H1 (cell line): ENCODE measurements at regions not wholly inside any gene's neighbourhood (a gene's known extent, or its start where the extent isn't known, plus 50 kb on each side); places are given as distances from the start of the nearest gene placed in this dataset.

Experiments used
- CTCF ChIA-PET: fragments of 300-600 bp; sonication (Branson Sonifier 250); formaldehyde crosslinking; loops from one replicate; lab custom pipeline; 2021; ENCODE audit not compliant: partially characterized antibody; lab: Charles Lee
- POLR2A ChIA-PET: fragments of 300-600 bp; sonication (Branson Sonifier 250); formaldehyde crosslinking; loops from one replicate; lab custom pipeline; 2021; ENCODE audit warnings: inconsistent platforms; ENCODE audit not compliant: partially characterized antibody; lab: Charles Lee
- DNase-seq, 2 experiments: peaks; one replicate each; pipeline versions ENCODE4 v3.0.0 to v3.0.0-alpha.2; 2010 to 2022; ENCODE audit warnings: low spot score in 2 of 2, low read depth in 1 of 2, mixed read lengths in 1 of 2
- FAIRE-seq: peaks from 2 replicates; lab custom pipeline; 2011; peaks lifted over from hg19 to GRCh38; lab: Jason Lieb, UNC
- H2AFZ ChIP-seq: 2 replicates; pipeline ENCODE4 v1.8.1; 2012; ENCODE audit warnings: low read length, inconsistent platforms
- H2AK5ac ChIP-seq: 2 replicates; pipeline ENCODE4 v1.6.1; 2013; ENCODE audit warnings: low read depth, low read length
- H2BK120ac ChIP-seq: replicated peaks from 2 replicates; pipeline ENCODE3; 2013; ENCODE audit warnings: low read depth, low read length, inconsistent platforms
- H2BK12ac ChIP-seq: 2 replicates; pipeline ENCODE4 v1.6.1; 2013; ENCODE audit warnings: low read depth, low read length
- H2BK15ac ChIP-seq: 2 replicates; pipeline ENCODE4 v1.6.1; 2013; ENCODE audit warnings: low read length
- H2BK20ac ChIP-seq: 2 replicates; pipeline ENCODE4 v1.6.1; 2013; ENCODE audit warnings: low read length
- H2BK5ac ChIP-seq: 2 replicates; pipeline ENCODE4 v1.6.1; 2013; ENCODE audit warnings: low read depth, low read length
- H3K14ac ChIP-seq: 2 replicates; pipeline ENCODE4 v1.6.1; 2013; ENCODE audit warnings: inconsistent platforms; ENCODE audit not compliant: insufficient read length
- H3K18ac ChIP-seq: 2 replicates; pipeline ENCODE4 v1.6.1; 2013; ENCODE audit warnings: low read length; ENCODE audit errors: extremely low read depth
- H3K23ac ChIP-seq: 2 replicates; pipeline ENCODE4 v1.6.1; 2013; ENCODE audit warnings: inconsistent platforms; ENCODE audit not compliant: insufficient read length
- H3K23me2 ChIP-seq: 2 replicates; pipeline ENCODE4 v1.6.1; 2013; ENCODE audit warnings: low read depth, low read length
- H3K27ac ChIP-seq: 2 replicates; pipeline ENCODE4 v1.6.1; 2011; ENCODE audit warnings: low read depth, low read length, inconsistent platforms
- H3K27me3 ChIP-seq, 4 experiments: replicated peaks in 1 of 4; 1 replicate in 1 of 4; 2 replicates in 3 of 4; pipeline versions ENCODE4 v1.6.1 to v1.8.1; 2011 to 2013; ENCODE audit warnings: low read length in 3 of 4, mild to moderate bottlenecking in 3 of 4, inconsistent platforms in 2 of 4, mixed read lengths in 2 of 4, moderate library complexity in 1 of 4; ENCODE audit not compliant: control insufficient read depth in 3 of 4, insufficient read depth in 3 of 4; ENCODE audit errors: extremely low read depth in 1 of 4
- H3K36me3 ChIP-seq, 4 experiments: 2 replicates each; pipeline versions ENCODE4 v1.6.1 to v1.8.1; 2011 to 2013; ENCODE audit warnings: mild to moderate bottlenecking in 4 of 4, low read length in 3 of 4, moderate library complexity in 2 of 4, control low read depth in 1 of 4, inconsistent platforms in 1 of 4; ENCODE audit not compliant: insufficient read depth in 4 of 4, control insufficient read depth in 2 of 4
- H3K4ac ChIP-seq: replicated peaks from 2 replicates; pipeline ENCODE3; 2013; ENCODE audit warnings: low read length, low read depth, mixed read lengths, inconsistent platforms; ENCODE audit not compliant: insufficient read length
- H3K4me1 ChIP-seq, 4 experiments: replicated peaks in 1 of 4; 1 replicate in 1 of 4; 2 replicates in 3 of 4; pipeline versions ENCODE4 v1.6.1 to v1.8.1; 2011 to 2013; ENCODE audit warnings: low read length in 3 of 4, inconsistent platforms in 2 of 4, mixed read lengths in 1 of 4; ENCODE audit not compliant: insufficient read depth in 4 of 4, control insufficient read depth in 3 of 4
- H3K4me2 ChIP-seq, 2 experiments: 2 replicates each; pipeline versions ENCODE4 v1.6.1 to v1.8.1; 2011 to 2013; ENCODE audit warnings: low read depth in 2 of 2, low read length in 2 of 2, control low read depth in 1 of 2, inconsistent platforms in 1 of 2, mild to moderate bottlenecking in 1 of 2; ENCODE audit not compliant: insufficient read depth in 1 of 2
- H3K4me3 ChIP-seq, 4 experiments: fragments of 200-600, 300-600 bp in 1 of 4; sonication (generic), shearing (Covaris generic), sonication (Bioruptor Twin) in 1 of 4; 2 replicates each; pipeline versions ENCODE4 v1.5.1 to v1.8.1; 2011 to 2016; ENCODE audit warnings: low read length in 4 of 4, low read depth in 3 of 4, control low read depth in 2 of 4, inconsistent platforms in 2 of 4, mild to moderate bottlenecking in 2 of 4, mixed read lengths in 1 of 4, moderate library complexity in 1 of 4; ENCODE audit not compliant: insufficient read depth in 2 of 4; ENCODE audit errors: extremely low read depth in 1 of 4
- H3K56ac ChIP-seq: replicated peaks from 2 replicates; pipeline ENCODE3; 2013; ENCODE audit warnings: low read depth, mild to moderate bottlenecking, mixed read lengths, low read length, inconsistent platforms; ENCODE audit not compliant: insufficient read length
- H3K79me1 ChIP-seq: 2 replicates; pipeline ENCODE4 v1.6.1; 2013; ENCODE audit warnings: low read depth, low read length, control low read depth
- H3K79me2 ChIP-seq, 2 experiments: 2 replicates each; pipeline versions ENCODE4 v1.6.1 to v1.8.1; 2012 to 2013; ENCODE audit warnings: low read length in 2 of 2, mild to moderate bottlenecking in 2 of 2, inconsistent platforms in 1 of 2; ENCODE audit not compliant: insufficient read depth in 2 of 2, control insufficient read depth in 1 of 2
- H3K9ac ChIP-seq, 4 experiments: replicated peaks in 1 of 4; 1 replicate in 1 of 4; 2 replicates in 3 of 4; pipeline versions ENCODE4 v1.6.1 to v1.8.1; 2011 to 2013; ENCODE audit warnings: low read depth in 3 of 4, low read length in 3 of 4, control low read depth in 2 of 4, mild to moderate bottlenecking in 2 of 4, moderate library complexity in 2 of 4, inconsistent platforms in 1 of 4; ENCODE audit errors: extremely low read depth in 1 of 4
- H3K9me3 ChIP-seq, 2 experiments: 2 replicates each; pipeline versions ENCODE4 v1.6.1 to v1.8.1; 2012 to 2013; ENCODE audit warnings: mild to moderate bottlenecking in 2 of 2, moderate library complexity in 2 of 2, control low read depth in 1 of 2, inconsistent platforms in 1 of 2, low read depth in 1 of 2, low read length in 1 of 2, mixed read lengths in 1 of 2; ENCODE audit not compliant: insufficient read depth in 2 of 2
- H4K20me1 ChIP-seq, 2 experiments: replicated peaks in 1 of 2; 2 replicates each; pipeline versions ENCODE3 to v1.8.1; 2011 to 2013; ENCODE audit warnings: inconsistent platforms in 2 of 2, low read length in 2 of 2, mild to moderate bottlenecking in 1 of 2; ENCODE audit not compliant: insufficient read depth in 2 of 2, control insufficient read depth in 1 of 2
- H4K5ac ChIP-seq: 2 replicates; pipeline ENCODE4 v1.6.1; 2013; ENCODE audit warnings: low read length, low read depth, mixed read lengths, inconsistent platforms; ENCODE audit not compliant: insufficient read length
- H4K8ac ChIP-seq: 2 replicates; pipeline ENCODE4 v1.8.0; 2013; ENCODE audit warnings: mild to moderate bottlenecking, moderate library complexity, low read length, inconsistent platforms; ENCODE audit not compliant: insufficient read depth; ENCODE audit errors: extremely low read depth
- H4K91ac ChIP-seq: replicated peaks from 2 replicates; pipeline ENCODE3; 2013; ENCODE audit warnings: low read length, mixed read lengths, inconsistent platforms; ENCODE audit not compliant: insufficient read length
- PHF8 ChIP-seq: fragments of 200-600 bp; sonication (generic); conservative IDR thresholded peaks from 2 replicates; pipeline ENCODE4 v1.7.1; 2012; ENCODE audit warnings: low read depth, mild to moderate bottlenecking, inconsistent platforms, low read length, moderate library complexity
- WGBS, 2 experiments: shearing (Covaris generic) in 1 of 2; methylation state at CpG; one replicate each; pipeline versions ENCODE4 v1.1.6 to v1.1.7; 2013 to 2015; ENCODE audit warnings: low lambda C conversion rate in 2 of 2, mixed read lengths in 2 of 2, inconsistent platforms in 1 of 2, low coverage in 1 of 2, missing lambda C conversion rate in 1 of 2; ENCODE audit not compliant: insufficient replicate concordance in 2 of 2, insufficient coverage in 1 of 2, insufficient read length in 1 of 2; ENCODE audit errors: extremely low coverage in 1 of 2, missing lambda C conversion rate in 1 of 2; 5-methylcytosine and 5-hydroxymethylcytosine counted together

GRCh38 chr2:118241128-118241527 is 152.9 kb downstream of the INSIG2 start:
- no peaks in the 10 kb centered on the region; a peak in 1 of 7 replicates for H3K27me3 ChIP-seq
- H4K20me1 ChIP-seq: no peaks in the 10 kb centered on the region
- no peak overlapping the region for H2BK15ac ChIP-seq
- no peak overlapping the region for H3K4me2 ChIP-seq
- H2AFZ ChIP-seq: no peak overlapping the region
- H4K8ac ChIP-seq: no peak overlapping the region
- POLR2A ChIA-PET: no interaction called here
- H3K14ac ChIP-seq: no peak overlapping the region
- no peaks in the 10 kb centered on the region for H3K23me2 ChIP-seq
- H2BK20ac ChIP-seq: no peak overlapping the region
- TF ChIP-seq PHF8: no peak
- H3K36me3 ChIP-seq: no peaks in the 10 kb centered on the region
- no peak overlapping the region for H3K27ac ChIP-seq
- DNase-seq (peak in 1 of 2 experiments; percentile 17), FAIRE-seq (no peak)
- no peak overlapping the region for H3K9ac ChIP-seq
- no peak overlapping the region for H4K91ac ChIP-seq
- no peak overlapping the region for H2BK5ac ChIP-seq
- no peak overlapping the region for H3K4ac ChIP-seq
- no peak overlapping the region for H3K18ac ChIP-seq
- no peak overlapping the region for H3K23ac ChIP-seq
- no peak overlapping the region for H3K56ac ChIP-seq
- no peak overlapping the region for H2BK12ac ChIP-seq
- H3K4me1 ChIP-seq: no peaks in the 10 kb centered on the region
- WGBS, 2 experiments: 77% methylated on average over 8 of the region's 8 CpGs; no CpG with 5 or more reads in 1 of the 2 experiments
- H3K9me3 ChIP-seq: 0 out of 4 replicates have a peak, but pooled peaks cover 0 to 3% of the 10 kb centered on the region in 2 experiments
- H2BK120ac ChIP-seq: no peak overlapping the region
- H3K79me1 ChIP-seq: no peaks in the 10 kb centered on the region
- H4K5ac ChIP-seq: no peak overlapping the region
- H3K79me2 ChIP-seq: no peaks in the 10 kb centered on the region
- CTCF ChIA-PET: interaction anchor here (1.3 to 3.5 kb wide), 5 partner anchors 8 to 28 kb away, joined by 3 to 10 read pairs (median 5); no protein-coding TSS in a partner anchor
- H3K4me3 ChIP-seq: no peak overlapping the region
- no peak overlapping the region for H2AK5ac ChIP-seq
